H1 (cell line): ENCODE measurements at regions not wholly inside any gene's neighbourhood (a gene's known extent, or its start where the extent isn't known, plus 50 kb on each side); places are given as distances from the start of the nearest gene placed in this dataset.

Experiments used
- MAX ChIP-seq: IDR thresholded peaks from 2 replicates; pipeline ENCODE4 v1.6.1; 2012; ENCODE audit warnings: inconsistent platforms
- RBBP5 ChIP-seq: IDR thresholded peaks from 2 replicates; pipeline ENCODE4 v1.7.1; 2012; ENCODE audit warnings: low read depth, mild to moderate bottlenecking, inconsistent platforms, low read length, moderate library complexity, borderline replicate concordance
- SIN3A ChIP-seq, 2 experiments: IDR thresholded peaks in 1 of 2; conservative IDR thresholded peaks in 1 of 2; 2 replicates each; pipeline ENCODE4 v1.6.1; 2011 to 2012; ENCODE audit warnings: low read length in 2 of 2, improper control_type of control experiment in 1 of 2, low read depth in 1 of 2, mild to moderate bottlenecking in 1 of 2
- TEAD4 ChIP-seq: IDR thresholded peaks from 2 replicates; pipeline ENCODE4 v1.6.1; 2012; ENCODE audit warnings: low read depth, low read length, inconsistent platforms, mixed read lengths

GRCh38 chr5:152221721-152222629 is 183.1 kb downstream of the NMUR2 start (continued):
- TF ChIP-seq MAX (no peak), TEAD4 (no peak), SIN3A (conservative IDR thresholded peaks at IDR 0.05 in 1 of 2, IDR thresholded peaks at IDR 0.05 in 1 of 2; ENCODE audit: low read depth in 1 of 2, low read length in 2 of 2) (no peak), RBBP5 (no peak)
- TF ChIP-seq, all 59 proteins: peak for 0
